Tongue (tissue), 1 donor: ENCODE measurements at regions not wholly inside any gene's neighbourhood (a gene's known extent, or its start where the extent isn't known, plus 50 kb on each side); places are given as distances from the start of the nearest gene placed in this dataset.
A peak's percentile ranks its signal among the peaks of the same experiment; 100 is the strongest.
"Not testable (repeated sequence)": the region's sequence is repeated elsewhere in the genome, so short reads cannot be mapped to it uniquely, and the experiment has no call there.

Experiments
- DNase-seq: peaks from one replicate; pipeline ENCODE4 v3.0.0-alpha.2; 2015

DNA sequence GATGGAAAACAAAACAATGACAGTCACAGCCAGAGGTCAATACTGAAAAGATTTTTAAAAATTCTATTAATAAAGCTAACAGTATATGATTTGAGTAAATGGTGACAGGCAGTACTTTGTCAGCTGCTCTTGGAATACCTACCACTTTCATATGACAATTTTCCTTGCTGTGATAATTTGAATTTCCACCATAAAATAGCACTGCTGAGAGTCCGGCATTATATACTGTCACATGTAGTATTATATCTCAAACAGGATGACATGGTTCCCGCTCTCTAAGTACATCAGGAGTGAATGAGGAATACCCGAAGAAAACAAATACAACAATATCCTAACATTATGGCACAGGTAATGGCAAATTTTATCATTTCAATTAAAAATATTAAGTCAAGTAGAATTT is 146.8 kb upstream of the TMPRSS15 start:
- no peak for DNase-seq

DNA sequence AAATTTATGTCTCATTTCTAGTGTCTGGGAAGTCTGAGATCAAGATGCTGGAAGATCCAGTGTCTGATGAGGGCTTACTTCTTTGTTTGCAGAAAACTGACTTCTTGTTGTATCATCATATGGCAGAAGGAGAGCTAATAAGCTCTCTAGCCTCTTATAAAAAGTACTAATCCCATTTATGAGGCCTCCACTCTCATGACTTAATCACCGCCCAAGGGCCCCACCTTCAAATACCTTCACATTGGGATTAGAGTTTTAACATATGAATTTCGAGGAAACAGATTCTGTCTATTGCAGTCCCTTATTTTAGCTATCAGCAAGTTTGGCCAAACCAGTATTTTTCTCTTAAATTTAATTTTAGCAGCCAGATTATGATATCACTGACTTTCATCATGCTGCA is 150.2 kb upstream of the TMPRSS15 start:
- DNase-seq, result no peak

DNA sequence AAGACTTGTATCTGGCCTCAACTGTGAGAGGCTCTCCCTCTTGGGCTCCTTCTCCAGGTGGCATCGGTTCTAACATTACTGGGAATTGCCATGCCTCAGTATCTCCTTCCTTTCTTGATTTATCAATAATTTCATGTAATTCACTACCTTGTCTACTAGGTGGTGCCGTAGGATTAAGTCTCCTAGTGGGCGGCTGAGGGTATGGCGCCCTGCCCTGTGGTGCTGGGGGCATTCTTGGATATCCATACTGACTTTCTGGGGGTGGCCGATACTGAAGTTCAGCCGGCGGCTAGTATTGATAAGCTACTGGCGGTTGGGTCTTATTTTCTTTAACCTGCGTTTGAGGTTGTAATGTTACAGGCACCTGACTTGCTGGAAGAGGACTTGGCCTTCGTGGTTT is 164.2 kb upstream of the TMPRSS15 start:
- DNase-seq, result not testable (repeated sequence)

DNA sequence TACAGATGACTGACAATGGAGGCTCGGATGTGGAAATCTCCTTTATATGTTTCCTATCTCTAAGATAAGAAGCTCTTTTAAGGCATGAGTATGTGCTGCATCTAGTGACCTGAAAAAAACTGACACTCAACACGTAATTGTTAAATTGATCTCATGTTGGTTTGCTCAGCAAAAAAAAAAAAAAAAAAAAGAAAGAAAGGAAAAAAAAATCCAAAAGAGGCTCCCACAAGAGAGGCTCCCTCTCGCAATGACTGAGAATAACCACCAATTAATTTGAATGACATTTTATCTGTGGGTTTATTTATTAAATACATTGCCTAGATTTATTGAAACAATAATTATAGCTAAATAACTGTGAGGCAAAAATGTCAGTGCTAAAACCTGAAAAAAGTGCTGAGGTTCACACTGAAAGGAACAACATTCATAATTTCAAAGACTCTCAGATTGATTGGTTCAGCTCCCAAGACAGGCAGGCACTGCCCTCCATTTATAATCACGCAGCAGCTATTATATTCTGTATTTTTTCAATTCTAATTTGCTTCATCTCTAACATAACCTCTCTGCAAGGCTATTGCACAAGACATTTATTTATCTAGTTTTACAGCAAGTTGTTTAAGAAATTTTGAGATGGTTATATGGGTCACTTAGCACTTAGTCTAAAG is 184.5 kb upstream of the TMPRSS15 start:
- DNase-seq, result no peak

DNA sequence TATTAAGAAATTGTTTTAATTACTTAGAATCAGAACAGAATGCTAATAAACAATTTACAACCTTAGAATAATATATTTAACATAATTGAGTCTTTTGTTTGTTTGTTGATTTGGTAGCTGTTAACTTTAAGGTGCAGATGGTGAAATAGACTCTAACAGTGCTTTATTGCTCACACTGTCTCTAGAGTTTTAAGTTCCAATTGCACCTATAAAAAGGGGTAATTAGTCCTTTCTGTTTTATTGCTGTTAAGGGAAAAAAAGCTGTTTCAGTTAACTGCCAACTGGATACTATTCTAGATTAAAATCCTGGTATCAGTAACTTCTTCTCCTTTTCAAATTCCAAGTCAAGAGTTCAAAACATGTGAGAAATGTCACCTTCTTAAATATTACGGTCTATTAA is 197.6 kb upstream of the TMPRSS15 start:
- DNase-seq, result no peak

DNA sequence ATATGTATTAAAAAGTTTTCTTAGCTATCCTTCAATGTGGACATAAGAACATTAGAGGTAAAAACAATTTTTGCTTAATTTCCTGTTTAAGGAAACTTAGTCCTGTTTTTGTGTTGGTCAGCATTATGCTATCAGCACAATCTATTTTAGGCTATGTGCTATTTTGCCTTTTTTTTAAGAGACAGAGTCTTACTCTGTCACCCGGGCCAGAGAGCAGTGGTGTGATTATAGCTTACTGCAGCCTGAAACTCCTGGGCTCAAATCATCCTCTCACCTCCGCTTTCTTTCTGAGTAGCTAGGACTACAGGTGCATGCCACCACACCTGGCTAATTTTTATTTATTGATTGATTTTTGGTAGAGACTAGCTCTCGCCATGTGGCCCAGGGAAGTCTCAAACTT is 199.1 kb upstream of the TMPRSS15 start:
- DNase-seq, result no peak

DNA sequence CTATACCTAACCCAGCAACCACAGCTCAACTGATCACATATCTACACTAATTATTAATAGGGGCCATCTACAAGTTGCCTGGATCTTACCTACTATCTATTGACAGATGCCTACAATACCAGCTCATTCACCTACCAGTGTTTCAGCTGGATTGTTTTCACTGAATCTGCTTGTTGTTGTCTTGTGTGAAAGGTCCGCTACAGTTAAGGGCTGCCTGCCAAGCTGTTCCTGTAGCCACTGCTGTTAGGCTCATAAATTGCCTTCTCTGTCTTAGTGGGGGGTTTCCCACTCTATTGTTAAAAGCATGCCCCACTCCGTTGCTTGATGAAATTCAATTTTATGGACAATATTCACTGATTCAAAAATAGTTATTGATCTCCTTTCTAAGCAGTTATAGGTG is 199.7 kb upstream of the TMPRSS15 start:
- DNase-seq, result no peak

DNA sequence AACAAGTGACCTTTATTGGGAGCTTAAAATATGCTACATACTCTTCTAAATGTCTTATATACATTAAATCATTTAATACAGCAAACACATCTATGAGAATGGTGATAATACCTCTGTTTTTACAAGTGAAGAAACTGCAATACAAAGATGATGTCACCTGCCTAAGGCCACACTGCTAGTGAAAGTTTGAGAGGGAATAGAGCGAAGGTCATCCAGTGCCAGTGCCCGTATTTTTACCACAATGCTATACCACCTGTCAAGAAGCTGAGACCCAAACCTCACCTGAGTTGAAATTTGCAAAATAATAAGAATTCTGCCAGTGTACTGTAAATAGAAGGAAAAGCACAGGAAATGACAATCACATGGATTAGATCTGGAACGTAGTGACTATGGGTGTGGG is 200.4 kb upstream of the TMPRSS15 start:
- DNase-seq, result no peak

DNA sequence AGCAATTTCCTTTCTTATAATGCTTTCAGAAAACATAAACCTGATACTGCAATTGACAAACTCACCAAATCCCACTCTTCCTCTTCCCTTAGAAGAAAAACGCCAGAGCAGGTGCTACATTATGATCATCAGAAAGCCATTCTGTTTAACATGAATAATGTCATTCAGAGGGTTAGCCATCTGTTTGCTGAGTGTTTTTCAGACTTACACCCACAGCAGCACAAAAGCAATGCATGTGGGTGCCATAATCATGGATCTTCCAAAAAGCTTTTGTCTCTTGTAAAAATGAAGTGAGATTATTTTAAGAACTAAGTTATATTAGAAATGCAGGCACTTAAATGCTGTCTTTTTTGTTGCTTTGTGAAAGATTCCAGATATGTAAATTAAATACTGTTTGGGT is 204.6 kb upstream of the TMPRSS15 start:
- peak; percentile 18 for DNase-seq

DNA sequence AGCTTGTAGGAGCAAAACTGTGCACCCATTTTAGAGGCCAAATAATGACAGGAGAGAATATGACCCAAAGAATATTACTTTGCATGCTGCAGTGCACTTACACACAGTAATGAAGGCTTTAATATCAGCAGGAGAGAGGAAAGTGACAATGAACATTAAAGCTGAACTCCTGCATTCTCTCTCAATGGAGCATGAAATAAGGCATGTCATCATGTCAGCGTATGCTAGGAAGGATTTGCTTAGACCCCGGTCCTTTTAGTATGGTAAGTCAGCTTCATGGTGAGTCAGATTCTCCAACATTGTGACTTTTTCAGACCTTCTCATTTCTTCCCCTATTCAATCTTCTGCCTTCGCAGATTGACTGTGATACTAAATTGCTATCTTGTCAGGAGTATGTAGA is 210.7 kb upstream of the TMPRSS15 start:
- DNase-seq, result no peak

DNA sequence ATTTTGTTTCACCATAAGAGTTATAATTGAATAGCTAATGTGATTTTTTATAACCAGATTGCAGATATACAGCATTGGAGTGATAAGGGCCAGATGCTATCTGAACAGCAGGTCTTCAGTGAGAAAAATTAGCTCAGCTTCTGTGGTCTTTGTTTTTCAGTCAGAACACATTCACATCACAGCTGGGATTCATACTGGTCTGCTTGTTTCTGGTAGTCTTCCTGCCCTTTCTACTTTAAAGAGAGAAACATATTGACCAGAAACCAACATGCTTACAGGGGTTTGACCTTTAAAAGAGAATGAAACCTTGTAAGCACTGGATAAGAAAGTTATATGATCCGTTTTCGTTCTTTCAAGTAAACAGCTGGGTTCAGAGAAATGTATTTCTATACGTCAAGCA is 213.7 kb upstream of the TMPRSS15 start:
- DNase-seq, result peak; percentile 27

DNA sequence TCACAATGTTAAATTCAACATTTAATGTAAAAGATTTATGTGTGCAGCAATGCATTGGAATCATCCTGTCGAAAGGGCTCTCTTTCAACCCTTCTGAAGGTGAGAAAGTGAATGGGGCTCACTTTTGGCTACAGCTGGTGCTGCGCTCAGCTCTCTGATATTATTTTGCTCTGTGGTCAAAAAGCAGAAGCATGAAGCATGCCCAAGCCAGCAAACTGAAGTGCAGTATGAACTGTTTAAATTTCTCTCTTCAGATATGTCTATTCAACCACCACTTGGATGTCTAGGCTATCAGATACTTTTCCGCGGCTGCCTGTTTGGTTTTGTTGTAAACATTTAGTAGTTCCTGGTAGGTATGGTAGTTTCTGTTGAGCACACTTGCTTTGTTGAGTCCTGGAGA is 216.9 kb upstream of the TMPRSS15 start:
- no peak for DNase-seq

DNA sequence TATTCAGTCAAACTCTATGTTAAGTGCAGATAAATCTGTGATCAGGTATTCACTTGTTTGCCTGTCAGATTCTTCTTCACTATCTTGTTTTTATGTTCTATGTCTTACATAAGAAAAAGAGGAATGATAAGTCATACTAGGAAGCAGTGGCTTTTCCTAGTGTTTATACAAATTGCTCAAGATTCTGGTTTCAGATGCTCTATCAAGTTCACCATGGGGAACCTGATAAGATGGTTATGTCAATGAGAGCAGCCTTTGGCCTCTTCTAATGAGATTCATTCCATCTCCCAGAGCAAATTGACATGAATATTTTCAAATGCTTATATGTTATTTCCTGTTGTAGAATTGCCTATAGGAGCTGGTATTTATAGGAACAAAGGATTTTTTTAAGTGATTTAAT is 218.8 kb upstream of the TMPRSS15 start:
- DNase-seq, result no peak

DNA sequence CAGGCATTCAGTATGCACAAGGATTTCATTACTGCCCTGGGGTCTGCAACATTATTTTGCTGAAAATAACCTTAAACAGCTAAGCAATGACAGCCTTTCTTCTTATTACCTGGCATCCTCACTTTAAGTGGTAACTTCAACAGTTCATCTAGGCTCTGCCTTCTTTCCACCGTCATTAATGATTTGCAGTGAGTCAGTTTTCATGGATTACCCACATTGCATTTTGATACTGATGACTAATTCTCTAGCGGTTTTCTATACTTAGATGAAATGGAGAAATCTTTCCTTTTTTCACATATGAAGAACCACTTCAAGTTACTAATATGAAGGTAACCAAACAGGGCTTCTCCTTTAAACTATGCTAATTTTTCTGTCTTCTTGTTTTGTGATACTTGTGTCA is 226.9 kb upstream of the TMPRSS15 start:
- DNase-seq, result no peak

DNA sequence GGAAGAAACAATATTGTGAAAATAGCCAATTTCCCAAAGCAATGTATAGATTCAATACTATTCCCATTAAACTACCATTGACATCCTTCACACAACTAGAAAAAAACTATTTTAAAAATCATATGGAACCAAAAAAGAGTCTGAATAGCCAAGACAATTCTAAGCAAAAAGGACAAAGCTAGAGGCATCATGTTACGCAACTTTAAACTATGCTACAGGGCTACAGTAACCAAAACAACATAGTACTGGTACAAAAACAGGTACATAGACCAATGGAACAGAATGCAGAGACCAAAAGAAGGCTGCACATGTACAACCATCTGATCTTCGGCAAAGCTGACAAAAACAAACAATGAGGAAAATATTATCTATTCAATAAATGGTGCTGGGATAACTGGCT is 233.3 kb upstream of the TMPRSS15 start:
- no peak for DNase-seq

DNA sequence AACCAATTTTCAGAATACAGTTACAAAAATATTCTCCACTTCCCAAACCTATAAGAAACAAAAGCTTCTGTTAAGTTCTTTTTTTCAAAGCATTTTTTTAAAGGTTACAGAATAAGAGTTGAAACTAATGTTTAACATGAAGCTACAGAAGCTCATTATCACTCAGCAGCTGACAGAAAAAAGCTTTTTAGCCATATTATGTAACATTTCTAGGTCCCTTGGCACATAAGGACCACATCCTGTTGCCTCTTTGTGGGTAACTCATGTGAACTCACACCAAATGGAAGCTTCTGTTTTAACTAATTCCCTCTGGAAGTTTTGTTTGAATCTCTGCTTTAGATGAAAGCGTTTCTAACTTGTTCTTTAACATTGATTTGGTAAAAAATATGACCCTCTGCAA is 242.5 kb upstream of the TMPRSS15 start:
- no peak for DNase-seq

DNA sequence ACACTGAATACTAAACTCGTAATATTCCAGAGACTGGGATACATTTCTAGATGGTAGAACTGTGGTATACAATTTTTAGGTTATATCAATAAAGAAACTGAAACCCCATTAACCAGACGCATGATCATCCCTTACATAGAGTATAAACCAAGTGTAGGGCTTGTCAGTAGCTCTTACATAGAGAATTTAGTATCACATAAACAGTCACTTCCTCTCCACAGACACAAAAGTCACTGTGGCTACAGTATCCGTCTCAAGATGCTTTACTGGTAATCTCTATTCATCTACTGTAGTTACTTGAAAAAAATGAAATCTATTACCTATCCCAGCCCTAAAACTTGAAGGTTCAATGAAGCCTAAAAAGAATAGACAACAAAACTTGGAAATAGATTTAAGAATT is 252.3 kb upstream of the TMPRSS15 start:
- no peak for DNase-seq

DNA sequence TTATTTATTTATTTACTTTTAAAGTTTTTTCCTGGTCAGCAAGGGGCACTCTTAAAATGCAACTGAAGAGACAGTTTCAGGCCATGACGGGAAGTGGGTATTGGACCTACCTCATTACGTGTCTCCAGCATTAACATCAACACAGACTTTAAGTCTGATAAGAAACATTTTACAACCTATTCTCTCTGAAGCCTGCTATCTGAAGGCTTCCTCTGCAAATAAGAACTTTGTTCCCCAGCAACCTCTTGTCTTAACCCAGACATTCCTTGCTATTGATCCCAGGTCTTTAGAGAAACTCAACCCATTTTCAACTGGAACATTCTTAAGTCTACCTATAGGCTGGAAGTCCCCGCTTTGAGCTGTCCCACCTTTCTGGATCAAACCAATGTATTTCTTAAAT is 258.3 kb upstream of the TMPRSS15 start:
- no peak for DNase-seq

DNA sequence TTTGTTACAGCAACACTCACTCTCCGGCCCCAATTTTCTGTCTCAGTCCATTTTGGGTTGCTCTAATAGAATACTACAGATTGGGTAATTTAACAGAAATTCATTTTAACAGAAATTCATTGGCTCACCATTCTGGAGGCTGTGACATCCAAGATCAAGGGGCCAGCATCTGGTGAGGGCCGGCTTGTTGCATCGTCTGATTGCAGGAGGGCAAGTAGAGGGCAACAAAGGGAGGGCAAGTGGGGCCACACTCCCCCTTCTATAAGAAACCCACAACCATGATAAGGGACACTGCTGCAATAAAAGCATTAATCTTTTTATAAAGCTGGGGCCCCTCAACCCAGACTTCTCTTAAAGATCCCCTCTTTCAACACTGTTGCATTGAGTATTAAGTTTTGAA is 260.1 kb upstream of the TMPRSS15 start:
- DNase-seq, result no peak

DNA sequence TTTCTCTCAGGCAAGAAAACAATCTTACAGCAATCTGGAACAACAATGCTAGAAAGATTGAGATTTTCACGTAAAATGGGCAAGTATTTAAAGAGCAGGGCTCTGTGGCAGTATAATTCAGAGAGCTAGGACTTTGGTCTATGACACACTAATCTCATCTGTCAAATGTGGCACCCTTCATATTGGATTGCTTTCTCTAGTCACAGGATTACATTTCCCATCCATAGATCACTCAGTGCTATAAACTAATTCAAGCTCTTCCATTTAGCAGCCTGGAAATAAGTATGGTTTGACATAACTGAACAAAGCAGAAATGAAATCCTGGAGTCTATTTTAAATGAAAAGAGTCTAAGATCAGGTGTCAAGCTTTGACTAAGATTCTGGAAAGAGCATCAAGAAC is 263.1 kb upstream of the TMPRSS15 start:
- DNase-seq, result no peak

DNA sequence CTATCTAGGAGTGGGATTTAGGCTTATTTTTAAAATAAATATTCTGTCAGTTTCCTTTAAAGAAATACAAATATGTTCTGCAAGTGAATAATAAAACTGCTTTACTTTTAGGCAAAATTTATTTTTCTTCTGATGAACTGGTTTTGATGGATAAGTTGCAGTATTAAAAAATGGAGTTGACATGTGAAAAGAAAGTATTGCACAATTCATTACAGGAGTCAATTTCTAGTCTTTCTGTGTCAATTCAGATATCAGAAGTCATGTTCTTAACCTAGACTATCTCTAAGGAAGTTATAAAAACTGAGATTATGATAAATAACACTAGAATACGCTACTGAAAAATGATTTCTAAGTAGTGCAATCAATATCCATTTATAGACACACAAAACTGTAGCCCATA is 270.2 kb upstream of the TMPRSS15 start:
- DNase-seq, result no peak

DNA sequence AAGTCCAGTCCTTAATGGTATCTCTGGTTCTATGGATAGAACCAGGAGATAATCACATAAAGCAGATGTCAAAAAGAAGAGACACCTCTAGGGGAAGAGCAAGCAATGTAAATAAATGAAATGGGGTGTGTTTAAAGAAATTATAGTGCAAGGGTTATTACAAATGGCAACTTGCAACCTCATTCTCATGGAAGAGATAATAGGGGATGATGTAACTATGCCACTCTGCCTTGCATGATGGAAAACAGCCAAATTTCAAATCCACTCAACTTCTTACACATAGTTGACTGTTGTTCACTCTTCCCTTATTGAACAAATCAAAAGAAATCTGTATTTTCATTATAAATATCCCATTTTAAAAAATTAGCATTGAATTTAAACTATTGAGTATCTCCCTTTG is 274.0 kb upstream of the TMPRSS15 start:
- DNase-seq, result no peak

DNA sequence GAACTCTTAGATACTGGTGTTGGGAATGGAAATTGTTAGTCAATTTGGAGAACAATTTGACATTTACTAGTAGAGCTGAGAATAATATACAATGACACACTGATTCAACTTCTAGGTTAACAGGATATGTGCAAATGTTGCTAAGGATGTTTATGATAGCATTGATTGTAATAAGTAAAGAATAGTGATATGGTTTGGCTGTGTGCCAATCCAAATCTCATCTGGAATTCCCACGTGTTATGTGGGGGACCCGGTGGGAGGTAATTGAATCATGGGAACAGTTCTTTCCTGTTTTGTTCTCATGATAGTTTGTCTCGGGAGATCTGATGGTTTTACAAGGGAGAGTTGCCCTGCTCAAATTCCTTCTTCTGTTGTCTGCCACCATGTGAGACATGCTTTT is 302.4 kb upstream of the TMPRSS15 start:
- no peak for DNase-seq

DNA sequence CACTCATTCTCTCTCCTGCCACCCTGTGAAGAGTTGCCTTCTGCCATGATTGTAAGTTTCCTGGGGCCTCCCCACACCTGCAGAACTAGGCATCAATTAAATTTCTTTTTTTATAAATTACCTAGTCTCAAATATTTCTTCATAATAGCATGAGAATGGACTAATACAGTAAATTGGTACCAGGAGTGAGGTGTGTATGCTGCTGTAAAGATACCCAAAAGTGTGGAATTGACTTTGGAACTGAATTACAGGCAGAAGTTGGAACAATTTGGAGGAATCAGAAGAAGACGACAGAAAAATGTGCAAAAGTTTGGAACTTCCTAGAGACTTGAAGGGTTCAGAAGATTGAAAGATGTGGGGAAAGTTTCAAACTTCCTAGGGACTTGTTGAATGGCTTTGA is 308.1 kb upstream of the TMPRSS15 start:
- DNase-seq, result no peak

DNA sequence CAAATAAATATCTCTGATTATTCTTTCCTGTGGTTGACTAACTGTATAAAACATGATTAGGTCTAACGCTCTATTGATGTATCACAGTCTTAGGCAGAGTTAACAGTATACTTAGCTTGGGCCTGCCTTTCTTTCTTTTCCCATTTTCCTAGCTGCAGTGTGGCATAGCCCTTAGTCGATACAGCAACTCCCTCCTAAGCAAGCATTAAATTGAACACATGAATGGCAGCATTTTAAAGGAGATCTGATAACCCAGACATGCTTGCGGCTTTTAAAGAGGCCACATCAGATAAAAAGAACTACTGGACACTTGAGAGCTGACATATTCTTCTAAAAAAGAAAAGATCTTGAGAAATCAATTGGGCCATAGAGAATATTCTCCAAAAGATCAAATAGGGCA is 312.0 kb upstream of the TMPRSS15 start:
- DNase-seq, result no peak
